Breast epithelium (tissue), 3 donors: ENCODE measurements at regions not wholly inside any gene's neighbourhood (a gene's known extent, or its start where the extent isn't known, plus 50 kb on each side); places are given as distances from the start of the nearest gene placed in this dataset.

Experiments
- POLR2A ChIP-seq: fragments of 450-650 bp; IDR thresholded peaks from one replicate; pipeline ENCODE4 v1.6.1; 2016; ENCODE audit warnings: antibody characterized with exemption, mild to moderate bottlenecking, moderate library complexity
- POLR2AphosphoS5 ChIP-seq, 3 donors: sonication (generic); formaldehyde crosslinking; IDR thresholded peaks; one replicate each; pipeline ENCODE4 v1.6.1; 2017; ENCODE audit warnings: antibody characterized with exemption in 3 of 3
- TF ChIP-seq, protein P1 (sequence below), 3 donors: fragments of 450-650 bp; IDR thresholded peaks; one replicate each; pipeline ENCODE4 v1.5.1; 2016 to 2017; ENCODE audit warnings: antibody characterized with exemption in 3 of 3, mild to moderate bottlenecking in 3 of 3, moderate library complexity in 3 of 3

- TF ChIP-seq, protein P1, sequence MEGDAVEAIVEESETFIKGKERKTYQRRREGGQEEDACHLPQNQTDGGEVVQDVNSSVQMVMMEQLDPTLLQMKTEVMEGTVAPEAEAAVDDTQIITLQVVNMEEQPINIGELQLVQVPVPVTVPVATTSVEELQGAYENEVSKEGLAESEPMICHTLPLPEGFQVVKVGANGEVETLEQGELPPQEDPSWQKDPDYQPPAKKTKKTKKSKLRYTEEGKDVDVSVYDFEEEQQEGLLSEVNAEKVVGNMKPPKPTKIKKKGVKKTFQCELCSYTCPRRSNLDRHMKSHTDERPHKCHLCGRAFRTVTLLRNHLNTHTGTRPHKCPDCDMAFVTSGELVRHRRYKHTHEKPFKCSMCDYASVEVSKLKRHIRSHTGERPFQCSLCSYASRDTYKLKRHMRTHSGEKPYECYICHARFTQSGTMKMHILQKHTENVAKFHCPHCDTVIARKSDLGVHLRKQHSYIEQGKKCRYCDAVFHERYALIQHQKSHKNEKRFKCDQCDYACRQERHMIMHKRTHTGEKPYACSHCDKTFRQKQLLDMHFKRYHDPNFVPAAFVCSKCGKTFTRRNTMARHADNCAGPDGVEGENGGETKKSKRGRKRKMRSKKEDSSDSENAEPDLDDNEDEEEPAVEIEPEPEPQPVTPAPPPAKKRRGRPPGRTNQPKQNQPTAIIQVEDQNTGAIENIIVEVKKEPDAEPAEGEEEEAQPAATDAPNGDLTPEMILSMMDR (IDR thresholded peaks at IDR 0.05), result no peak
- TF ChIP-seq POLR2AphosphoS5 (IDR thresholded peaks at IDR 0.05) (no peak), POLR2A (no peak)
These were observed 147.3 kb downstream of the PFKFB3 start for GRCh38 chr10:6349846-6350535.
